ENCODE measurements at regions not wholly inside any gene's neighbourhood (a gene's known extent, or its start where the extent isn't known, plus 50 kb on each side); places are given as distances from the start of the nearest gene placed in this dataset.
"Not testable (repeated sequence)": the region's sequence is repeated elsewhere in the genome, so short reads cannot be mapped to it uniquely, and the experiment has no call there.

- H3K4me1 ChIP-seq (ENCODE audit: control insufficient read depth, insufficient read depth, low read length), result no peaks in the 10 kb centered on the region
- H3K27ac ChIP-seq (ENCODE audit: insufficient read depth, low read depth, low read length, poor library complexity, severe bottlenecking), result no peak overlapping the region
- no peaks in the 10 kb centered on the region for H3K36me3 ChIP-seq (ENCODE audit: control insufficient read depth, insufficient read depth, low read length)
- WGBS, 2 experiments, result 73 to 81% methylated on average over 6 of the region's 6 CpGs
- H3K4me3 ChIP-seq (ENCODE audit: insufficient read depth, low read depth, low read length), result no peak overlapping the region
- no peaks in the 10 kb centered on the region for H3K9me3 ChIP-seq (ENCODE audit: control insufficient read depth, low read length)
- H3K27me3 ChIP-seq (ENCODE audit: control insufficient read depth, insufficient read depth, low read length, poor library complexity, severe bottlenecking), result no peaks in the 10 kb centered on the region
Observed at GRCh38 chr1:199593475-199593874, 434.0 kb upstream of the NR5A2 start.

DNA sequence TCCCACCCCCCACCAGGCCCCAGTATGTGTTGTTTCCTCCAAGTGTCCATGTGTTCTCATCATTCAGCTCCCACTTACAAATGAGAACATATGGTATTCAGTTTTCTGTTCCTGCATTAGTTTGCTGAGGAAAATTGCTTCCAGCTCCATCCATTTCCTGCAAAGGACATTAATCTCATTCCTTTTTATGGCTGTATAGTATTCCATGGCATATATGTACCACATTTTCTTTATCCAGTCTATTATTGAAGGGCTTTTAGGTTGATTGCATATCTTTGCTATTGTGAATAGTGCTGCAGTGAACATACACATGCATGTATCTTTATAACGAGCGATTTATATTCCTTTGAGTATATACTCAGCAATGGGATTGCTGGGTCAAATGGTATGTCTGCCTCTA, 431.1 kb upstream of the NR5A2 start:
- H3K27me3 ChIP-seq (ENCODE audit: control insufficient read depth, insufficient read depth, low read length, poor library complexity, severe bottlenecking); H3K4me1 ChIP-seq (ENCODE audit: control insufficient read depth, insufficient read depth, low read length); H3K36me3 ChIP-seq (ENCODE audit: control insufficient read depth, insufficient read depth, low read length); H3K4me3 ChIP-seq (ENCODE audit: insufficient read depth, low read depth, low read length); H3K9me3 ChIP-seq (ENCODE audit: control insufficient read depth, low read length); H3K27ac ChIP-seq (ENCODE audit: insufficient read depth, low read depth, low read length, poor library complexity, severe bottlenecking): not testable (repeated sequence)
- WGBS, 2 experiments, result 95 to 98% methylated on average over 2 of the region's 2 CpGs

DNA sequence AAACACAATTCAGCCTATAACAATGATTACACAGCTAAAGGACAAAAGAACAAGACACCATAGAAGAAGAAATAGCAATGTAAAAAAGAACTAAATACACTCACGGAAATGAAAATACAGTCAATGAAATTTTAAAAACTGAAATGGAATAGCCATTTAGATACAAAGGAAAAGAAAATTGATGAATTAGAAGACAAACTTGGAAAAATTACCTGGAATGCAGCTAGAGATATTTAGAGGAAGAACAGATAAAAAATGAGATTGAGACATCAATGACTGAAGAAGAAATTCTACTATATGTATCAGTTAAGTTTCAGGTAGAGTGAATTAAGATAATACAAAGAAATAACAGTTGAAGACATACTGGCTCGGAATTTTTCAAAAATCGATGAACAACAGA, 430.4 kb upstream of the NR5A2 start:
- Histone ChIP-seq H3K36me3 (ENCODE audit: control insufficient read depth, insufficient read depth, low read length) (no peaks in the 10 kb centered on the region), H3K9me3 (ENCODE audit: control insufficient read depth, low read length) (no peaks in the 10 kb centered on the region), H3K4me1 (ENCODE audit: control insufficient read depth, insufficient read depth, low read length) (no peaks in the 10 kb centered on the region), H3K27me3 (ENCODE audit: control insufficient read depth, insufficient read depth, low read length, poor library complexity, severe bottlenecking) (no peaks in the 10 kb centered on the region), H3K4me3 (ENCODE audit: insufficient read depth, low read depth, low read length) (no peak overlapping the region), H3K27ac (ENCODE audit: insufficient read depth, low read depth, low read length, poor library complexity, severe bottlenecking) (no peak overlapping the region)
- WGBS, 2 experiments, result 90 to 91% methylated on average over 2 to 3 of the region's 3 CpGs

DNA sequence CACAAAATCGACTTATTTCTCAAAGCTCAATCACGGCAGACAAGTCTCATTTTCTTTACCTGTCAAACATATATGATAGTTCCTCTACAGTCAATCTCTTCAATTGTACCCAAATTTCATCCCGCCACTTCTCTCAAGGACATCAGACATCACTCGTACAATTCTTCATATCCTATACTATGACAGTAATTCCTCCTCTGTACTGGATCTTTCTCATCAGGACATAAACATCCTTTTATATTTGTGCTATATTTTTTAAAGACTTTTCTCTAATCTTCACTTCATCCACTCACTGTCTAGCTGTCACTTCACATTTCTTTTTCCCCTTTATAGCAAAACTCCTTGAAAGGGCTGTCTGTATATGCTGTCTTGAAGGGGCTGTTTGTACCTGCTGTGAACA, 419.1 kb upstream of the NR5A2 start:
- H3K4me3 ChIP-seq (ENCODE audit: insufficient read depth, low read depth, low read length), result no peak overlapping the region
- no peaks in the 10 kb centered on the region for H3K9me3 ChIP-seq (ENCODE audit: control insufficient read depth, low read length)
- H3K27me3 ChIP-seq (ENCODE audit: control insufficient read depth, insufficient read depth, low read length, poor library complexity, severe bottlenecking), result no peaks in the 10 kb centered on the region
- H3K27ac ChIP-seq (ENCODE audit: insufficient read depth, low read depth, low read length, poor library complexity, severe bottlenecking), result no peak overlapping the region
- no peaks in the 10 kb centered on the region for H3K4me1 ChIP-seq (ENCODE audit: control insufficient read depth, insufficient read depth, low read length)
- no peaks in the 10 kb centered on the region for H3K36me3 ChIP-seq (ENCODE audit: control insufficient read depth, insufficient read depth, low read length)
- 89 to 91% methylated on average over 4 of the region's 4 CpGs for WGBS, 2 experiments

DNA sequence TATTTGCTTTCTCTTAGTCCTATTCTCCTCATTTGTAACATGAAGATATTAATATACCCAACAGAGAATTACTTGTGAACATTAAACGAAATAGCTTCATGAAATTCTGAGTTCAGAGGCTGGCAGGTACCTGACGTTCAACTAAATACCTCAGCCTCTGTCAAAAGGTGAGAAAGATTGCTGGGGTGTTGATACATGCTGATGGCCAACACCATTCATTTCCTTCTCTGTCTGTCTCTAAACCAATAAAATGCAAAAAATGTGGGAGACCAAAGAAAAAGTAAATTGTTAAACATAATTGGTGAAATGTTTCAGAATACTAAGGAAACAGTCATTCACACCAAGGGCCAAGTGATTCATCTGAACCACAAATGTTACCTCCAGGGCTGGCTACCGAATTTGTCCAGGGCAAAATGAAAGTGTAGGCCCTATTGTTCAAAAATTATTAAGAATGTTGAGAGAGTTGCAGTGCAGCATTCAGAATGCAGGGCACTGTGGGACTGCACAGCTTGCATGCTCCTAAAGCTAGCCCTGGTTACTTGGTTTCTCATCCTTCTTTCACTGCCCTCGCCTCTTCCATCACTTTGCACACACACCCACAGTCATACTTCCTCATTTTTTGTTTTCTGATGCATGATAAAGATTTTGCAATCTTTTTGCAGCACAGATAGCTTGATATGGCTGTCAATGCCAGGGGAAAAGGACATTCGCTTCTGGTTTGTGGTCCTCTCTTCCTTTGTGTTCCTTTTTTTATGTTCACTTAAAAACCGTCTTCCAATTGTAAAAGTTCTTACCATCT, 414.3 kb upstream of the NR5A2 start:
- H3K27ac ChIP-seq (ENCODE audit: insufficient read depth, low read depth, low read length, poor library complexity, severe bottlenecking), result no peak overlapping the region
- H3K9me3 ChIP-seq (ENCODE audit: control insufficient read depth, low read length), result no peaks in the 10 kb centered on the region
- WGBS, 2 experiments, result 79 to 85% methylated on average over 5 to 6 of the region's 6 CpGs
- no peak overlapping the region for H3K4me3 ChIP-seq (ENCODE audit: insufficient read depth, low read depth, low read length)
- no peaks in the 10 kb centered on the region for H3K4me1 ChIP-seq (ENCODE audit: control insufficient read depth, insufficient read depth, low read length)
- no peaks in the 10 kb centered on the region for H3K27me3 ChIP-seq (ENCODE audit: control insufficient read depth, insufficient read depth, low read length, poor library complexity, severe bottlenecking)
- H3K36me3 ChIP-seq (ENCODE audit: control insufficient read depth, insufficient read depth, low read length), result no peaks in the 10 kb centered on the region

DNA sequence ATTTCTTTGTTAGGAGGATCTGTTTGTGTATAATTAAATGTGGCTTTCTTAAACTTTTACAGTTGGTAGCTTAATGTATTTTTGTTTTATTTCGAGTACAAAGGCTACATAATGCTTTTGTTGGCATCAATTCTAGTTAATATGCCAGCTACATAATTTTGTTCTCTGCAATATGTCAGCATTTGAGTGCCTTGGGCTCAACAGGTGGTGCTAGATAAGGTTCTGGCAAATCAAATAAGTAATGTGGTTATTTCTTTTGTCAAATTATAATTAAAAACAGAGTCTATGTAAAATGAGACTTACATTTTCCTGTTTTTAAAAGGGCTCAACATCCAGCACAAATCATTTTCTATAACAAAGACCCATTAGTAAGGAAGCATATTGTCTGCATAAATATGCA, 410.6 kb upstream of the NR5A2 start:
- no peak overlapping the region for H3K27ac ChIP-seq (ENCODE audit: insufficient read depth, low read depth, low read length, poor library complexity, severe bottlenecking)
- no peaks in the 10 kb centered on the region for H3K36me3 ChIP-seq (ENCODE audit: control insufficient read depth, insufficient read depth, low read length)
- no peaks in the 10 kb centered on the region for H3K4me1 ChIP-seq (ENCODE audit: control insufficient read depth, insufficient read depth, low read length)
- no peak overlapping the region for H3K4me3 ChIP-seq (ENCODE audit: insufficient read depth, low read depth, low read length)
- no peaks in the 10 kb centered on the region for H3K27me3 ChIP-seq (ENCODE audit: control insufficient read depth, insufficient read depth, low read length, poor library complexity, severe bottlenecking)
- 78% methylated on average over 1 of the region's 1 CpG; no CpG with 5 or more reads in 1 of the 2 experiments for WGBS, 2 experiments
- no peaks in the 10 kb centered on the region for H3K9me3 ChIP-seq (ENCODE audit: control insufficient read depth, low read length)

- no peaks in the 10 kb centered on the region for H3K4me1 ChIP-seq (ENCODE audit: control insufficient read depth, insufficient read depth, low read length)
- WGBS, 2 experiments, result 95 to 99% methylated on average over 3 to 4 of the region's 4 CpGs
- no peaks in the 10 kb centered on the region for H3K9me3 ChIP-seq (ENCODE audit: control insufficient read depth, low read length)
- no peak overlapping the region for H3K27ac ChIP-seq (ENCODE audit: insufficient read depth, low read depth, low read length, poor library complexity, severe bottlenecking)
- no peak overlapping the region for H3K4me3 ChIP-seq (ENCODE audit: insufficient read depth, low read depth, low read length)
- H3K27me3 ChIP-seq (ENCODE audit: control insufficient read depth, insufficient read depth, low read length, poor library complexity, severe bottlenecking), result no peaks in the 10 kb centered on the region
- H3K36me3 ChIP-seq (ENCODE audit: control insufficient read depth, insufficient read depth, low read length), result no peaks in the 10 kb centered on the region
Observed at GRCh38 chr1:199619223-199619622, 408.3 kb upstream of the NR5A2 start.

DNA sequence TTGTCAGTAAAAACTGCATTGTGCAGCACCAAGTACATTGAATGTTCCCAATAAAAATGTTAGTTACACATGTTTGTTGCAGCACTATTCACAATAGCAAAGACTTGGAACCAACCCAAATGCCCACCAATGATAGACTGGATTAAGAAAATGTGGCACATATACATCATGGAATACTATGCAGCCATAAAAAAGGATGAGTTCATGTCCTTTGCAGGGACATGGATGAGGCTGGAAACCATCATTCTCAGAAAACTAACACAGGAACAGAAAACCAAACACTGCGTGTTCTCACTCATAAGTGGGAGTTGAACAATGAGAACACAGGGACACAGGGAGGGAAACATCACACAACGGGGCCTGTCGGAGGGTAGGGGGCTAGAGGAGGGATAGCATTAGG, 401.3 kb upstream of the NR5A2 start:
- H3K4me3 ChIP-seq (ENCODE audit: insufficient read depth, low read depth, low read length); H3K9me3 ChIP-seq (ENCODE audit: control insufficient read depth, low read length); H3K36me3 ChIP-seq (ENCODE audit: control insufficient read depth, insufficient read depth, low read length); H3K27me3 ChIP-seq (ENCODE audit: control insufficient read depth, insufficient read depth, low read length, poor library complexity, severe bottlenecking); H3K27ac ChIP-seq (ENCODE audit: insufficient read depth, low read depth, low read length, poor library complexity, severe bottlenecking); H3K4me1 ChIP-seq (ENCODE audit: control insufficient read depth, insufficient read depth, low read length): not testable (repeated sequence)
- WGBS, 2 experiments, result 87 to 99% methylated on average over 3 of the region's 3 CpGs

DNA sequence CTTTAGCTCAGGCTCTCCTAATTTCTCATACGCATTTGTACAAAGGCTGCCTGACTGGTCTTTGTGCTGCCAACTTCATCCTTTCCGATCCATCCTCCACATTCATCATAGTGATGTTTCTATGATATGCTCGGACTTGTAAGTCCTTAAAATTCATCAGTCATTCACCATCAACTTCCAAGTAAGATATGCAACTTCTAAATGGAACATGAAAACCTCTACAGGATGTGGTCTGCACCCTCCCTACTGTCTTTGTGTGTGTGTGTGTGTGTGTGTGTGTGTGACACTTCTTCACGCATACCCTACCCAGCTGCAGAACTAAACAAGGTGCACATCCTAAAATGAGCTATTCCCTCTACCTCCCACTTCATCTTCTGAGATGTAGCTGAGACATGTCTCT, 397.9 kb upstream of the NR5A2 start:
- no peak overlapping the region for H3K27ac ChIP-seq (ENCODE audit: insufficient read depth, low read depth, low read length, poor library complexity, severe bottlenecking)
- 92 to 95% methylated on average over 3 to 4 of the region's 4 CpGs for WGBS, 2 experiments
- H3K36me3 ChIP-seq (ENCODE audit: control insufficient read depth, insufficient read depth, low read length), result no peaks in the 10 kb centered on the region
- H3K27me3 ChIP-seq (ENCODE audit: control insufficient read depth, insufficient read depth, low read length, poor library complexity, severe bottlenecking), result no peaks in the 10 kb centered on the region
- no peaks in the 10 kb centered on the region for H3K4me1 ChIP-seq (ENCODE audit: control insufficient read depth, insufficient read depth, low read length)
- no peak overlapping the region for H3K4me3 ChIP-seq (ENCODE audit: insufficient read depth, low read depth, low read length)
- no peaks in the 10 kb centered on the region for H3K9me3 ChIP-seq (ENCODE audit: control insufficient read depth, low read length)

GRCh38 chr1:199639453-199639852, 388.1 kb upstream of the NR5A2 start:
- H3K9me3 ChIP-seq (ENCODE audit: control insufficient read depth, low read length), result no peaks in the 10 kb centered on the region
- no peaks in the 10 kb centered on the region for H3K4me1 ChIP-seq (ENCODE audit: control insufficient read depth, insufficient read depth, low read length)
- H3K27me3 ChIP-seq (ENCODE audit: control insufficient read depth, insufficient read depth, low read length, poor library complexity, severe bottlenecking), result no peaks in the 10 kb centered on the region
- H3K4me3 ChIP-seq (ENCODE audit: insufficient read depth, low read depth, low read length), result no peak overlapping the region
- no peak overlapping the region for H3K27ac ChIP-seq (ENCODE audit: insufficient read depth, low read depth, low read length, poor library complexity, severe bottlenecking)
- WGBS, 2 experiments, result 86% methylated on average over 1 of the region's 1 CpG; no CpG with 5 or more reads in 1 of the 2 experiments
- no peaks in the 10 kb centered on the region for H3K36me3 ChIP-seq (ENCODE audit: control insufficient read depth, insufficient read depth, low read length)

All from ectodermal cell (in vitro differentiated cells).